HepG2 (cell line): ENCODE measurements at regions not wholly inside any gene's neighbourhood (a gene's known extent, or its start where the extent isn't known, plus 50 kb on each side); places are given as distances from the start of the nearest gene placed in this dataset.

Experiments
- ELF1 ChIP-seq: sonication (generic); formaldehyde crosslinking; IDR thresholded peaks from 2 replicates; pipeline ENCODE4 v1.4.0; 2020; ENCODE audit warnings: missing genetic modification reagents
- FOXP1 ChIP-seq, 2 experiments: fragments of 450-650 bp in 1 of 2; IDR thresholded peaks; 2 replicates each; pipeline ENCODE4 v1.6.1; 2017 to 2018; ENCODE audit warnings: antibody characterized with exemption in 1 of 2
- GATAD1 ChIP-seq: IDR thresholded peaks from 2 replicates; pipeline ENCODE4 v1.6.1; 2016; ENCODE audit warnings: missing genetic modification reagents, missing compliant biosample characterization
- GFI1 ChIP-seq: sonication (generic); formaldehyde crosslinking; IDR thresholded peaks from 2 replicates; pipeline ENCODE4 v1.5.0; 2020; ENCODE audit warnings: missing genetic modification reagents, mild to moderate bottlenecking, borderline replicate concordance
- GLI4 ChIP-seq: sonication (generic); formaldehyde crosslinking; IDR thresholded peaks from 2 replicates; pipeline ENCODE4 v1.5.1; 2020; ENCODE audit warnings: missing genetic modification reagents, mild to moderate bottlenecking, moderate library complexity, borderline replicate concordance
- HDAC6 ChIP-seq: fragments of 200-600 bp; sonication (generic); IDR thresholded peaks from 2 replicates; pipeline ENCODE4 v1.7.0; 2017; ENCODE audit warnings: mild to moderate bottlenecking, antibody characterized with exemption, low read length, low read depth
- HNRNPK ChIP-seq: fragments of 200-400 bp; formaldehyde crosslinking; IDR thresholded peaks from 2 replicates; pipeline ENCODE4 v1.6.1; 2018; ENCODE audit warnings: low read length, low read depth, moderate library complexity, mild to moderate bottlenecking; ENCODE audit not compliant: poor library complexity, severe bottlenecking
- HOXA9 ChIP-seq: sonication (generic); formaldehyde crosslinking; IDR thresholded peaks from 2 replicates; pipeline ENCODE4 v1.8.1; 2022; ENCODE audit warnings: missing genetic modification reagents, mild to moderate bottlenecking, moderate library complexity, borderline replicate concordance
- KDM1A ChIP-seq: IDR thresholded peaks from 2 replicates; pipeline ENCODE4 v1.6.1; 2016; ENCODE audit warnings: missing compliant biosample characterization
- MIER3 ChIP-seq: IDR thresholded peaks from 2 replicates; pipeline ENCODE4 v1.6.1; 2016; ENCODE audit warnings: missing compliant biosample characterization, borderline replicate concordance
- MTA1 ChIP-seq: sonication (generic); formaldehyde crosslinking; IDR thresholded peaks from 2 replicates; pipeline ENCODE4 v1.4.0; 2020; ENCODE audit warnings: missing genetic modification reagents, mild to moderate bottlenecking, borderline replicate concordance
- NFE2L2 ChIP-seq: fragments of 150-350 bp; IDR thresholded peaks from 2 replicates; pipeline ENCODE4 v1.6.1; 2014; ENCODE audit warnings: low read length
- NR2F6 ChIP-seq, 2 experiments: IDR thresholded peaks; 2 replicates each; pipeline ENCODE4 v1.6.1; 2016; ENCODE audit warnings: antibody characterized with exemption in 1 of 2, mild to moderate bottlenecking in 1 of 2
- RARA ChIP-seq: IDR thresholded peaks from 2 replicates; pipeline ENCODE4 v1.6.1; 2016; ENCODE audit warnings: missing genetic modification reagents, missing compliant biosample characterization
- REL ChIP-seq: sonication (generic); formaldehyde crosslinking; conservative IDR thresholded peaks from 2 replicates; pipeline ENCODE4 v1.8.0; 2022; ENCODE audit warnings: mild to moderate bottlenecking, missing genetic modification reagents, moderate library complexity
- SMAD1 ChIP-seq: sonication (generic); formaldehyde crosslinking; IDR thresholded peaks from 2 replicates; pipeline ENCODE4 v1.4.0; 2020; ENCODE audit warnings: missing genetic modification reagents, low read depth, mild to moderate bottlenecking, borderline replicate concordance
- SNAI1 ChIP-seq: sonication (generic); formaldehyde crosslinking; IDR thresholded peaks from 2 replicates; pipeline ENCODE4 v1.5.0; 2020; ENCODE audit warnings: mild to moderate bottlenecking, missing genetic modification reagents, borderline replicate concordance
- THAP9 ChIP-seq: sonication (generic); formaldehyde crosslinking; IDR thresholded peaks from 2 replicates; pipeline ENCODE4; 2020; ENCODE audit warnings: missing genetic modification reagents, mild to moderate bottlenecking, borderline replicate concordance
- ZBTB39 ChIP-seq: sonication (generic); formaldehyde crosslinking; IDR thresholded peaks from 2 replicates; pipeline ENCODE4 v1.5.0; 2020; ENCODE audit warnings: missing genetic modification reagents
- ZNF281 ChIP-seq: sonication (generic); formaldehyde crosslinking; IDR thresholded peaks from 2 replicates; pipeline ENCODE4 v1.4.0; 2020; ENCODE audit warnings: missing genetic modification reagents, borderline replicate concordance
- ZNF414 ChIP-seq: sonication (generic); formaldehyde crosslinking; IDR thresholded peaks from 2 replicates; pipeline ENCODE4 v1.5.0; 2020; ENCODE audit warnings: missing genetic modification reagents
- ZNF552 ChIP-seq: sonication (generic); formaldehyde crosslinking; IDR thresholded peaks from 2 replicates; pipeline ENCODE4 v1.9.0; 2022; ENCODE audit warnings: missing genetic modification reagents, mild to moderate bottlenecking, borderline replicate concordance

- TF ChIP-seq FOXP1 (IDR thresholded peaks at IDR 0.05) (no peak), FOXP1 (CRISPR knock-in tag; IDR thresholded peaks at IDR 0.05) (peak; percentile 74; the same call in 1 of the 2 replicates), HDAC6 (no peak), NFE2L2 (0 out of 2 replicates have a peak, but pooled peaks have one; percentile 0), ZBTB39 (CRISPR knock-in tag) (peak; percentile 64; the same call in 1 of the 2 replicates), HNRNPK (no peak), RARA (CRISPR knock-in tag) (peak; percentile 99), ZNF281 (CRISPR knock-in tag) (peak; percentile 14; the same call in 1 of the 2 replicates), THAP9 (CRISPR knock-in tag) (no peak), NR2F6 (IDR thresholded peaks at IDR 0.05) (peak; percentile 94), NR2F6 (CRISPR knock-in tag; IDR thresholded peaks at IDR 0.05) (peak; percentile 93), MIER3 (CRISPR knock-in tag) (no peak), KDM1A (no peak), ELF1 (CRISPR knock-in tag) (0 out of 2 replicates have a peak, but pooled peaks have one; percentile 14), HOXA9 (CRISPR knock-in tag) (no peak), GATAD1 (0 out of 2 replicates have a peak, but pooled peaks have one; percentile 46), SMAD1 (CRISPR knock-in tag) (no peak), ZNF552 (CRISPR knock-in tag) (no peak), REL (CRISPR knock-in tag) (no peak), GFI1 (peak; percentile 95), ZNF414 (CRISPR knock-in tag) (0 out of 2 replicates have a peak, but pooled peaks have one; percentile 49), MTA1 (CRISPR knock-in tag) (no peak; the same call in 1 of the 2 replicates), GLI4 (CRISPR knock-in tag) (0 out of 2 replicates have a peak, but pooled peaks have one; percentile 12), SNAI1 (CRISPR knock-in tag) (no peak)
Observed at GRCh38 chr17:72447251-72447640, 326.4 kb downstream of the SOX9 start (continued).
